H1 (cell line): ENCODE measurements at regions not wholly inside any gene's neighbourhood (a gene's known extent, or its start where the extent isn't known, plus 50 kb on each side); places are given as distances from the start of the nearest gene placed in this dataset.

Experiments used
- CTCF ChIA-PET: fragments of 300-600 bp; sonication (Branson Sonifier 250); formaldehyde crosslinking; loops from one replicate; lab custom pipeline; 2021; ENCODE audit not compliant: partially characterized antibody; lab: Charles Lee
- POLR2A ChIA-PET: fragments of 300-600 bp; sonication (Branson Sonifier 250); formaldehyde crosslinking; loops from one replicate; lab custom pipeline; 2021; ENCODE audit warnings: inconsistent platforms; ENCODE audit not compliant: partially characterized antibody; lab: Charles Lee
- DNase-seq, 2 experiments: peaks; one replicate each; pipeline versions ENCODE4 v3.0.0 to v3.0.0-alpha.2; 2010 to 2022; ENCODE audit warnings: low spot score in 2 of 2, low read depth in 1 of 2, mixed read lengths in 1 of 2
- FAIRE-seq: peaks from 2 replicates; lab custom pipeline; 2011; peaks lifted over from hg19 to GRCh38; lab: Jason Lieb, UNC
- H2AFZ ChIP-seq: 2 replicates; pipeline ENCODE4 v1.8.1; 2012; ENCODE audit warnings: low read length, inconsistent platforms
- H2AK5ac ChIP-seq: 2 replicates; pipeline ENCODE4 v1.6.1; 2013; ENCODE audit warnings: low read depth, low read length
- H2BK120ac ChIP-seq: replicated peaks from 2 replicates; pipeline ENCODE3; 2013; ENCODE audit warnings: low read depth, low read length, inconsistent platforms
- H2BK12ac ChIP-seq: 2 replicates; pipeline ENCODE4 v1.6.1; 2013; ENCODE audit warnings: low read depth, low read length
- H2BK15ac ChIP-seq: 2 replicates; pipeline ENCODE4 v1.6.1; 2013; ENCODE audit warnings: low read length
- H2BK20ac ChIP-seq: 2 replicates; pipeline ENCODE4 v1.6.1; 2013; ENCODE audit warnings: low read length
- H2BK5ac ChIP-seq: 2 replicates; pipeline ENCODE4 v1.6.1; 2013; ENCODE audit warnings: low read depth, low read length
- H3K14ac ChIP-seq: 2 replicates; pipeline ENCODE4 v1.6.1; 2013; ENCODE audit warnings: inconsistent platforms; ENCODE audit not compliant: insufficient read length
- H3K18ac ChIP-seq: 2 replicates; pipeline ENCODE4 v1.6.1; 2013; ENCODE audit warnings: low read length; ENCODE audit errors: extremely low read depth
- H3K23ac ChIP-seq: 2 replicates; pipeline ENCODE4 v1.6.1; 2013; ENCODE audit warnings: inconsistent platforms; ENCODE audit not compliant: insufficient read length
- H3K23me2 ChIP-seq: 2 replicates; pipeline ENCODE4 v1.6.1; 2013; ENCODE audit warnings: low read depth, low read length
- H3K27ac ChIP-seq: 2 replicates; pipeline ENCODE4 v1.6.1; 2011; ENCODE audit warnings: low read depth, low read length, inconsistent platforms
- H3K27me3 ChIP-seq, 4 experiments: replicated peaks in 1 of 4; 1 replicate in 1 of 4; 2 replicates in 3 of 4; pipeline versions ENCODE4 v1.6.1 to v1.8.1; 2011 to 2013; ENCODE audit warnings: low read length in 3 of 4, mild to moderate bottlenecking in 3 of 4, inconsistent platforms in 2 of 4, mixed read lengths in 2 of 4, moderate library complexity in 1 of 4; ENCODE audit not compliant: control insufficient read depth in 3 of 4, insufficient read depth in 3 of 4; ENCODE audit errors: extremely low read depth in 1 of 4
- H3K36me3 ChIP-seq, 4 experiments: 2 replicates each; pipeline versions ENCODE4 v1.6.1 to v1.8.1; 2011 to 2013; ENCODE audit warnings: mild to moderate bottlenecking in 4 of 4, low read length in 3 of 4, moderate library complexity in 2 of 4, control low read depth in 1 of 4, inconsistent platforms in 1 of 4; ENCODE audit not compliant: insufficient read depth in 4 of 4, control insufficient read depth in 2 of 4
- H3K4ac ChIP-seq: replicated peaks from 2 replicates; pipeline ENCODE3; 2013; ENCODE audit warnings: low read length, low read depth, mixed read lengths, inconsistent platforms; ENCODE audit not compliant: insufficient read length
- H3K4me1 ChIP-seq, 4 experiments: replicated peaks in 1 of 4; 1 replicate in 1 of 4; 2 replicates in 3 of 4; pipeline versions ENCODE4 v1.6.1 to v1.8.1; 2011 to 2013; ENCODE audit warnings: low read length in 3 of 4, inconsistent platforms in 2 of 4, mixed read lengths in 1 of 4; ENCODE audit not compliant: insufficient read depth in 4 of 4, control insufficient read depth in 3 of 4
- H3K4me2 ChIP-seq, 2 experiments: 2 replicates each; pipeline versions ENCODE4 v1.6.1 to v1.8.1; 2011 to 2013; ENCODE audit warnings: low read depth in 2 of 2, low read length in 2 of 2, control low read depth in 1 of 2, inconsistent platforms in 1 of 2, mild to moderate bottlenecking in 1 of 2; ENCODE audit not compliant: insufficient read depth in 1 of 2
- H3K4me3 ChIP-seq, 4 experiments: fragments of 200-600, 300-600 bp in 1 of 4; sonication (generic), shearing (Covaris generic), sonication (Bioruptor Twin) in 1 of 4; 2 replicates each; pipeline versions ENCODE4 v1.5.1 to v1.8.1; 2011 to 2016; ENCODE audit warnings: low read length in 4 of 4, low read depth in 3 of 4, control low read depth in 2 of 4, inconsistent platforms in 2 of 4, mild to moderate bottlenecking in 2 of 4, mixed read lengths in 1 of 4, moderate library complexity in 1 of 4; ENCODE audit not compliant: insufficient read depth in 2 of 4; ENCODE audit errors: extremely low read depth in 1 of 4
- H3K56ac ChIP-seq: replicated peaks from 2 replicates; pipeline ENCODE3; 2013; ENCODE audit warnings: low read depth, mild to moderate bottlenecking, mixed read lengths, low read length, inconsistent platforms; ENCODE audit not compliant: insufficient read length
- H3K79me1 ChIP-seq: 2 replicates; pipeline ENCODE4 v1.6.1; 2013; ENCODE audit warnings: low read depth, low read length, control low read depth
- H3K79me2 ChIP-seq, 2 experiments: 2 replicates each; pipeline versions ENCODE4 v1.6.1 to v1.8.1; 2012 to 2013; ENCODE audit warnings: low read length in 2 of 2, mild to moderate bottlenecking in 2 of 2, inconsistent platforms in 1 of 2; ENCODE audit not compliant: insufficient read depth in 2 of 2, control insufficient read depth in 1 of 2
- H3K9ac ChIP-seq, 4 experiments: replicated peaks in 1 of 4; 1 replicate in 1 of 4; 2 replicates in 3 of 4; pipeline versions ENCODE4 v1.6.1 to v1.8.1; 2011 to 2013; ENCODE audit warnings: low read depth in 3 of 4, low read length in 3 of 4, control low read depth in 2 of 4, mild to moderate bottlenecking in 2 of 4, moderate library complexity in 2 of 4, inconsistent platforms in 1 of 4; ENCODE audit errors: extremely low read depth in 1 of 4
- H3K9me3 ChIP-seq, 2 experiments: 2 replicates each; pipeline versions ENCODE4 v1.6.1 to v1.8.1; 2012 to 2013; ENCODE audit warnings: mild to moderate bottlenecking in 2 of 2, moderate library complexity in 2 of 2, control low read depth in 1 of 2, inconsistent platforms in 1 of 2, low read depth in 1 of 2, low read length in 1 of 2, mixed read lengths in 1 of 2; ENCODE audit not compliant: insufficient read depth in 2 of 2
- H4K20me1 ChIP-seq, 2 experiments: replicated peaks in 1 of 2; 2 replicates each; pipeline versions ENCODE3 to v1.8.1; 2011 to 2013; ENCODE audit warnings: inconsistent platforms in 2 of 2, low read length in 2 of 2, mild to moderate bottlenecking in 1 of 2; ENCODE audit not compliant: insufficient read depth in 2 of 2, control insufficient read depth in 1 of 2
- H4K5ac ChIP-seq: 2 replicates; pipeline ENCODE4 v1.6.1; 2013; ENCODE audit warnings: low read length, low read depth, mixed read lengths, inconsistent platforms; ENCODE audit not compliant: insufficient read length
- H4K8ac ChIP-seq: 2 replicates; pipeline ENCODE4 v1.8.0; 2013; ENCODE audit warnings: mild to moderate bottlenecking, moderate library complexity, low read length, inconsistent platforms; ENCODE audit not compliant: insufficient read depth; ENCODE audit errors: extremely low read depth
- H4K91ac ChIP-seq: replicated peaks from 2 replicates; pipeline ENCODE3; 2013; ENCODE audit warnings: low read length, mixed read lengths, inconsistent platforms; ENCODE audit not compliant: insufficient read length
- ATF3 ChIP-seq: IDR thresholded peaks from 2 replicates; pipeline ENCODE4 v1.6.1; 2011; ENCODE audit warnings: low read depth, mild to moderate bottlenecking, low read length; ENCODE audit not compliant: insufficient read depth
- POLR2AphosphoS5 ChIP-seq: IDR thresholded peaks from 2 replicates; pipeline ENCODE4 v1.6.1; 2011; ENCODE audit warnings: low read depth, low read length
- SP4 ChIP-seq: IDR thresholded peaks from 2 replicates; pipeline ENCODE4 v1.6.1; 2012; ENCODE audit warnings: low read length, inconsistent platforms
- WGBS, 2 experiments: shearing (Covaris generic) in 1 of 2; methylation state at CpG; one replicate each; pipeline versions ENCODE4 v1.1.6 to v1.1.7; 2013 to 2015; ENCODE audit warnings: low lambda C conversion rate in 2 of 2, mixed read lengths in 2 of 2, inconsistent platforms in 1 of 2, low coverage in 1 of 2, missing lambda C conversion rate in 1 of 2; ENCODE audit not compliant: insufficient replicate concordance in 2 of 2, insufficient coverage in 1 of 2, insufficient read length in 1 of 2; ENCODE audit errors: extremely low coverage in 1 of 2, missing lambda C conversion rate in 1 of 2; 5-methylcytosine and 5-hydroxymethylcytosine counted together

- H3K36me3 ChIP-seq, result no peaks in the 10 kb centered on the region
- no peak for TF ChIP-seq ATF3
- no peak for TF ChIP-seq POLR2AphosphoS5
- no peak for TF ChIP-seq SP4
- H3K4me1 ChIP-seq, result no peaks in the 10 kb centered on the region
- H3K27ac ChIP-seq, result no peak overlapping the region
- DNase-seq (no peak), FAIRE-seq (no peak)
- H3K4ac ChIP-seq, result no peak overlapping the region
- H4K91ac ChIP-seq, result no peak overlapping the region
- H3K4me2 ChIP-seq, result no peak overlapping the region
- no peak overlapping the region for H2BK5ac ChIP-seq
- H3K56ac ChIP-seq, result no peak overlapping the region
- H3K9ac ChIP-seq, result no peak overlapping the region
- no peak overlapping the region for H2AK5ac ChIP-seq
- no peaks in the 10 kb centered on the region for H3K9me3 ChIP-seq
- H2BK15ac ChIP-seq, result no peak overlapping the region
- no peak overlapping the region for H2BK120ac ChIP-seq
- H3K4me3 ChIP-seq, result no peak overlapping the region
- no peak overlapping the region for H4K5ac ChIP-seq
- 82% methylated on average over 5 of the region's 5 CpGs; no CpG with 5 or more reads in 1 of the 2 experiments for WGBS, 2 experiments
- CTCF ChIA-PET, result interaction anchor here (1.1 to 2.7 kb wide), 3 partner anchors 15 to 45 kb away, joined by 3 to 14 read pairs (median 6); no protein-coding TSS in a partner anchor
- H3K23me2 ChIP-seq, result no peaks in the 10 kb centered on the region
- H3K18ac ChIP-seq, result no peak overlapping the region
- H4K8ac ChIP-seq, result no peak overlapping the region
- no peak overlapping the region for H2BK12ac ChIP-seq
- H4K20me1 ChIP-seq, result no peaks in the 10 kb centered on the region
- H2BK20ac ChIP-seq, result no peak overlapping the region
- POLR2A ChIA-PET, result no interaction called here
- H3K79me2 ChIP-seq, result no peaks in the 10 kb centered on the region
- no peaks in the 10 kb centered on the region for H3K79me1 ChIP-seq
- no peak overlapping the region for H3K14ac ChIP-seq
- no peak overlapping the region for H2AFZ ChIP-seq
- H3K27me3 ChIP-seq, result peaks cover 0 to 1% (median 0%) of the 10 kb centered on the region in 4 experiments; a peak in 1 of 7 replicates
- no peak overlapping the region for H3K23ac ChIP-seq
Measured at GRCh38 chr2:161019311-161019710, 140.9 kb upstream of the TANK start.
